ENCODE measurements at regions not wholly inside any gene's neighbourhood (a gene's known extent, or its start where the extent isn't known, plus 50 kb on each side); places are given as distances from the start of the nearest gene placed in this dataset.

DNA sequence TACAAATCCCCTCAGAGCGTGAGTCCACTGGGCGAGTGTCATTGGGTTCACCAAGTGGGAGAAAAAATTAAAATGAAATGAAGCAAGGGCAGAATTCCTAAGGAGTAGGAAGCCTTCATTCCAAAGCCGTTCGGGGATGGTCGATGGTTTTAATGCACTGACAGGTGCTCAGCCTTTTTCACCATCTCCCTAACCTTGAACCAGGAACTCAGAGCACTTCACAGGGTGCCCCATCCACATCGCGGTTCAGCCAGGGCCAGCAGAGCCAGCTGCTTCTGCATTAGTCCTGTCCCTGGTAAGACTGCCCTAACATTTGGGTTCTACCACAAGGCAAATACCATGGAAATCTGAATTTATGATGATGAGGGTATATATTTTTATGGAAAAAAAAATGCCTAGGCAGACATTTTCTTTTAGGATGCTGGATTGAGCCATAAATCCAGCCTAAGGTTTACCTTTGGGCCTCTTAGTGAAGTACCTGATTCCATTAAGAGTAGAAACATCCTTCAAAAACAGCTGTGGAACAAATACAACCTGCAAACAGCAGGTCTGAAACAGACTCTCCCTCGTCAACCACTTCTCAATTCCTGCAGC is 203.5 kb upstream of the RNF32 start:
- DNase-seq: no peak
- H3K36me3 ChIP-seq (replicated peaks): no peaks in the 10 kb centered on the region
- H3K27ac ChIP-seq: no peak overlapping the region
- TF ChIP-seq, protein P1, sequence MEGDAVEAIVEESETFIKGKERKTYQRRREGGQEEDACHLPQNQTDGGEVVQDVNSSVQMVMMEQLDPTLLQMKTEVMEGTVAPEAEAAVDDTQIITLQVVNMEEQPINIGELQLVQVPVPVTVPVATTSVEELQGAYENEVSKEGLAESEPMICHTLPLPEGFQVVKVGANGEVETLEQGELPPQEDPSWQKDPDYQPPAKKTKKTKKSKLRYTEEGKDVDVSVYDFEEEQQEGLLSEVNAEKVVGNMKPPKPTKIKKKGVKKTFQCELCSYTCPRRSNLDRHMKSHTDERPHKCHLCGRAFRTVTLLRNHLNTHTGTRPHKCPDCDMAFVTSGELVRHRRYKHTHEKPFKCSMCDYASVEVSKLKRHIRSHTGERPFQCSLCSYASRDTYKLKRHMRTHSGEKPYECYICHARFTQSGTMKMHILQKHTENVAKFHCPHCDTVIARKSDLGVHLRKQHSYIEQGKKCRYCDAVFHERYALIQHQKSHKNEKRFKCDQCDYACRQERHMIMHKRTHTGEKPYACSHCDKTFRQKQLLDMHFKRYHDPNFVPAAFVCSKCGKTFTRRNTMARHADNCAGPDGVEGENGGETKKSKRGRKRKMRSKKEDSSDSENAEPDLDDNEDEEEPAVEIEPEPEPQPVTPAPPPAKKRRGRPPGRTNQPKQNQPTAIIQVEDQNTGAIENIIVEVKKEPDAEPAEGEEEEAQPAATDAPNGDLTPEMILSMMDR (IDR thresholded peaks at IDR 0.05; ENCODE audit: low read depth, low read length, missing control alignments): no peak
- H3K4me3 ChIP-seq (ENCODE audit: low read depth, low read length): no peak overlapping the region
- in situ Hi-C loops (cut with HindIII; ENCODE audit: low pct_ligation_motif_present, low sequenced_read_pairs): no loop called here
- H3K27me3 ChIP-seq (replicated peaks): no peaks in the 10 kb centered on the region

DNA sequence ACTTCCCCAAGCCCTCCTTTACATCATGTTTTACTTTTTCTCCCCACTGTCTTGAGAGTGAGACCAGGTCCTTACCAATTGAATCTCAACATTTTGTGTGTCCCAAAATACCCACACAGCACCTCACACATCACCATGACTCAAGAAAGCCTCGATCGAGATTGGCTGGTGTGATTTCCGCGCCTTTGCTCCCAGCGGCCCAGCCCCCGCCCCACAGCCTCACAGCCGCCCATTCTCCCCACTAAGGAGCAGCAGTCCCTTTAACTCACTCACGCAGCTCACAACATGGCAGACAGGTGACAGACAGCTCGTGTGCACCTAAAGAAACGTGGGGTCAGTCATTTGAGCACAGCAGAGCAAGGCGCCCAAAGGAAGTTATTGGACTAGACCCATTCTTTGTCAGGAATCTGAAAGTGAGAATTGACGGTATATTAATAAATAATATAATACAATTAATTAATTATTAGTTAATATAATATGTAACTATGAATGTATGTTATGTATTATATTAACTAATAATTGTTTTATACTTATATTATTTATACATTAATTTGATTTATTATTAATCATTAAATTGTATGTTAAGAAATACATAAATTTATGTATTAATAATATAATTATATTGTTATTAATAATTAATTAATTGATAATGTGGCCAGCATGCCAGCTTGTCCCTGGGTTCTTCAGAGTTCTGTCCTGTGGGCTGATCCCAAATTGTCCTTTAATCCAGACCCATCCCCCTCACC is 204.9 kb upstream of the RNF32 start:
- in situ Hi-C loops (cut with HindIII; ENCODE audit: low pct_ligation_motif_present, low sequenced_read_pairs): no loop called here
- TF ChIP-seq, protein P1 (IDR thresholded peaks at IDR 0.05; ENCODE audit: low read depth, low read length, missing control alignments): no peak
- Histone ChIP-seq H3K4me3 (ENCODE audit: low read depth, low read length) (no peak overlapping the region), H3K27ac (no peak overlapping the region), H3K27me3 (replicated peaks) (no peaks in the 10 kb centered on the region), H3K36me3 (replicated peaks) (no peaks in the 10 kb centered on the region)
- no peak for DNase-seq

DNA sequence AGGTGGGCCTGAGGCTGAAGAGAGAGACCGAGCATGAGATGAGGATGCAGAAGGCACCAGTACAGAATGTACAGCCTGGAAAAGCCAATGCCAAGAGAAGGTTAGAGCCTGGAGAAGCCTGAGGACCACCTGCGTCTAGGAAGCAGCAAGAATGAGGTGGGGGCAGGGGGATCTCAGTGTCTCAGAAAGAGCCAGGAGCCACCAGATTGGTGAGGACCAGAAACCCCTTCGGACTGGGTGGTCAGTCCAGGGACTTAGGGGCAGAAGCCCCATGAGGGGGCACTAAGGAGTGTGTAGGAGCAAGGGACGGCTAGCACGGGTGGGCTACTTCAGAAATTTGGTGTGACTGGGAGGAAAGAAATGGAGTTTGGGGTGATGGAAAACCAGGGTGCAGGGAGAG is 205.9 kb upstream of the RNF32 start:
- Histone ChIP-seq H3K27ac (no peak overlapping the region), H3K36me3 (replicated peaks) (no peaks in the 10 kb centered on the region), H3K4me3 (ENCODE audit: low read depth, low read length) (no peak overlapping the region), H3K27me3 (replicated peaks) (no peaks in the 10 kb centered on the region)
- no peak for DNase-seq
- in situ Hi-C loops (cut with HindIII; ENCODE audit: low pct_ligation_motif_present, low sequenced_read_pairs): no loop called here
- TF ChIP-seq, protein P1 (IDR thresholded peaks at IDR 0.05; ENCODE audit: low read depth, low read length, missing control alignments): no peak

DNA sequence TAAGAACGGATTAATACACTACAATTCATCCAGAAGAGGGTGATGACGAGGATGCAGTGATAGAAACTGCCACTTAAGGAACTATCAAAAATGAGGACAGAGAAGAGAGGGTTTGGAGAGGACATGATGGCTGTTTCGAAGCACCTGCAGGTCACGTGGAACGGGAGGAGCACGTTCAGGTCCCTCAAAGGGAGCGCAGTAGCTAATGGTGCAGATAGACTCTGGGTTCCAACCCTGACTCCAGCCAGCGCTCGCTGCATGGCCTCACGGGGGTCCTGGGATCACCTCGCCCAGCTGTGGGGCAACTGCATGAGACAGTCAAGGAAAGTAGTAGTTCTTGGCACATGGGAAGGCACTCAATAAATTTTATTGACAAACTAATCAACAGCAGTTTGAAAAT is 208.6 kb upstream of the RNF32 start:
- no peak overlapping the region for H3K27ac ChIP-seq
- no peak overlapping the region for H3K4me3 ChIP-seq (ENCODE audit: low read depth, low read length)
- in situ Hi-C loops (cut with HindIII; ENCODE audit: low pct_ligation_motif_present, low sequenced_read_pairs): no loop called here
- TF ChIP-seq, protein P1 (IDR thresholded peaks at IDR 0.05; ENCODE audit: low read depth, low read length, missing control alignments): no peak
- H3K36me3 ChIP-seq (replicated peaks): no peaks in the 10 kb centered on the region
- H3K27me3 ChIP-seq (replicated peaks): no peaks in the 10 kb centered on the region
- DNase-seq: no peak

DNA sequence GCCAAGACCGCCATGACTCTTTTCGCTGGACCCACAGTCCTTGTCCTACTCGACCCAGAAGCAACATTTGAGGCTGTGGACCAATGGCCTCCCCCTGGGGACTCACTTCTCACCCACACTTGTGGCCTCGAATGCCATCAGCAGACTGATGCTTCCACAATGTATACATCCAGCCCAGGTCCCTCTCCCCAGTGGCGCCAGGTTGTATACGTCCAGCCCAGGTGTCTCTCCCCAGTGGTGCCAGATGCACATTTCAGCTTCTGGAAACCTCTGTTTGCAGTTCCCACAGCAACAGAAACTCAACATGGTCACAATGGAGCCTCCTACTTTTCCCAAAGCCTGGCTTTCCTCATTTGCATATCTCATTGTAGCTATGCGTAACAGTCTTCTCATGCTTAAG is 210.5 kb upstream of the RNF32 start:
- in situ Hi-C loops (cut with HindIII; ENCODE audit: low pct_ligation_motif_present, low sequenced_read_pairs): no loop called here
- H3K27me3 ChIP-seq (replicated peaks): no peaks in the 10 kb centered on the region
- H3K36me3 ChIP-seq (replicated peaks): no peaks in the 10 kb centered on the region
- DNase-seq: no peak
- TF ChIP-seq, protein P1 (IDR thresholded peaks at IDR 0.05; ENCODE audit: low read depth, low read length, missing control alignments): no peak
- no peak overlapping the region for H3K27ac ChIP-seq
- H3K4me3 ChIP-seq (ENCODE audit: low read depth, low read length): no peak overlapping the region

Data from brain microvascular endothelial cell (primary cell).